Activated gamma-delta T cell treated with Interleukin-2 at 50 U/mL for 16 hours (primary cell): ENCODE measurements at regions not wholly inside any gene's neighbourhood (a gene's known extent, or its start where the extent isn't known, plus 50 kb on each side); places are given as distances from the start of the nearest gene placed in this dataset.

Source experiments
- DNase-seq: peaks from one replicate; pipeline ENCODE4 v3.0.0-alpha.2; 2020

GRCh38 chr11:116200564-116200963, 572.2 kb downstream of the BUD13 start:
- no peak for DNase-seq

DNA sequence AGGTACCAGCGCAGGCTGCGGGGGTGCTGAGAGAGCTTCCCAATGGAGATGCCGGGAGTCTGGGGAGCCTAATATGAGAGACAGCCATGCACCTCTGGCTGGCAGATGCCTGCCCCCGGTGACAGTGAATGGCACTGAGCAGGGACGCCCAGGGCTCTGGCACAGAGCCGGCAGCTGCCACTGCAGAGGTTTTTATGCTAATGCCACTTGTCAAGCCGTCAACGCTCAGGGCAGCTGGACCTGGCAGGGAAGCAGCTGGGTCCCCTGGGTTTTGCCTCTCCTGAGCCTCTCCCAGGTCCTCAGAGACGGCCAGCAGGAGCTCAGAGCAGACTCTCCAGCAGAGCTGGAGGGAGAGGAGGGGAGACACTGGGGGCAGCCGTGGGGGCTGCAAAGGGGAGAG, 573.6 kb downstream of the BUD13 start:
- DNase-seq, result no peak

- no peak for DNase-seq
Observed at GRCh38 chr11:116194156-116194904, 578.5 kb downstream of the BUD13 start.

DNA sequence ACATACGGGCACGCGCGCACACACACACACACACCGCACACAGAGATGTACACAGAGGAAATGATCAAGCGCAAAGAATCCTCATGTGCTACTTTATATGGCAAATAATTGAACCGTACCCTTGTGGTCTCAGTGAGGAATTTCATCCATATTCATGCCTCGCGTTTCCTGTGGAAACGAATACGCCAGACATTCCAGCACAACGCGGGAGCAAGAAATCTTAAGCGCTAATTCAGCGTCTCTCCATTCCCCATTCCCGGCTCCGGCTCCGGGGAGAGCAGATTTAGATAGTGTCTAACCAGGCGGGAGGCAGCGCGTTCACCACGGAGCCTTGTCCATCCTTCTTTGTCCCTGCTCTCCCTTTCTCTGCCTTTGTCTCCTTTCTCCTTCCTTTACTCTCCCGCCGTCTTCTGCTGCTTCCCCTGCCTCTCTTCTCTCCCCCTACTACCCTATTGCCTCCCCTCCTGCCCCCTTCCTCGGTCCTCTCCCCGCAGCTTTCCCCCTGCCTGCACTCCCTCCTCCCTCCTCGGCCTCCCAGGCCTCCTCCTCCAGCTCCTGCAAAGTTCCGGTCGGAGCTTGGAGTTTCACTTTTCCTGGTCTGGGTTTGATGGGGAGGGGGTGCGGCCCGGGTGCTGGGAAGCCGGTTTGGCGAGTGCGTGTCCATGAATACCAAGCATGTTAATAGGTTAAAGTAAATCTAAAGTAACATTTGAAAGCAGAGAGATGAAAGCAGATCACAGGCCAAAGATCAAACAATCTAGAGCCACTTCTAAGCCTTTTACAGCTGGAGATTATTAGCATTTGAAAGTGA, 579.3 kb downstream of the BUD13 start:
- DNase-seq, result no peak

DNA sequence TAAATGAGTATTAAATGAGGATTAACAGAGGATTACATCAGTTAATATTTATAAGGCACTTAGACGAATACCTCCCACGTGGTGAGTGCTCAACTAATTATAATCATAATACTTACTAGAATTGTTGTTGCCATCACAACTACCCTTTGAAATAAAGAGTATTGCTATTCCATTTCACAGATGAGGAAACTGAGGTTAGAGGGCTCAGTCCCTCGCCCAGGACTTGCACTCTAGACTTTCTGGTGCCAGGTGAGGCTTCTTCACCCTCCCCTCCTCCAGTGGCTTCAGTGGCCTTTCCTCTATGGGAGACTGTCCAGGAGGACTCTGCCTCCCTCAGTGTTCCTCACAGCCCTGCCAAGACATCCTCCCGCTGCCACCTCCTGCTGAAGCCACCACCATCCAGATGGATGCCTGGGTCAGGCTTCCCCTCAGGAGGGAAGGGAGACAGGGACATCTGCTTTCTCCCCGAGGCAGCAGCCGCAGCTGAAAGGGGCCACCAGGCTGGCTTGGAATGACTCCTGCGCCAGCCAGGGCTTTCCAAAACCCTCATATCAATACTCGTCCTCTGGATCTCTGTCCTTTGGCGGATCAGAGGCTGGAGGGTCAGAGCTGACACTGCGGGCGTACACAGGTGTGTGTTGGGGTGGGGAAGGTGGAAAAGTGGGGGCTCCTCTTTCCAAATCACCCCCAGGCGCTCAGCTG, 580.1 kb downstream of the BUD13 start:
- DNase-seq, result no peak

DNA sequence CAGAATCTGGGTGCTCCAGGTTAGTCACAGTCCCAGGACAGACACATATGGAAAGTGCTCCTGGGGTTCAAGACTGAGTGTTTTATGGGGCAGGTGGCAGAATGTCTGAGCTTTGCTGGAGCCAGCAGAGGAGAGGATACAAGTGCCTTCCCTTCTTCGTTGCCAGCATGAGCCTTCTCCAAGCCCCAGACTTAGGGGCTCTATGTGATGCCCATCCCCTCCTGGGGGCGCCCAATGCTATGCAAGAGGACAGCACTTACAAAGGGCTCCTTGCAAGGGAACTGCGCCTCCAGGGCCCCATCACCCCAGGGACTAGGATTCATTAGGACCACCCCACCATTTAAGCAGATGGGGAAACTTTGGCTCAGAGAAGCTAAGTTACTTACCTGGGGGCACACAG, 581.9 kb downstream of the BUD13 start:
- no peak for DNase-seq

DNA sequence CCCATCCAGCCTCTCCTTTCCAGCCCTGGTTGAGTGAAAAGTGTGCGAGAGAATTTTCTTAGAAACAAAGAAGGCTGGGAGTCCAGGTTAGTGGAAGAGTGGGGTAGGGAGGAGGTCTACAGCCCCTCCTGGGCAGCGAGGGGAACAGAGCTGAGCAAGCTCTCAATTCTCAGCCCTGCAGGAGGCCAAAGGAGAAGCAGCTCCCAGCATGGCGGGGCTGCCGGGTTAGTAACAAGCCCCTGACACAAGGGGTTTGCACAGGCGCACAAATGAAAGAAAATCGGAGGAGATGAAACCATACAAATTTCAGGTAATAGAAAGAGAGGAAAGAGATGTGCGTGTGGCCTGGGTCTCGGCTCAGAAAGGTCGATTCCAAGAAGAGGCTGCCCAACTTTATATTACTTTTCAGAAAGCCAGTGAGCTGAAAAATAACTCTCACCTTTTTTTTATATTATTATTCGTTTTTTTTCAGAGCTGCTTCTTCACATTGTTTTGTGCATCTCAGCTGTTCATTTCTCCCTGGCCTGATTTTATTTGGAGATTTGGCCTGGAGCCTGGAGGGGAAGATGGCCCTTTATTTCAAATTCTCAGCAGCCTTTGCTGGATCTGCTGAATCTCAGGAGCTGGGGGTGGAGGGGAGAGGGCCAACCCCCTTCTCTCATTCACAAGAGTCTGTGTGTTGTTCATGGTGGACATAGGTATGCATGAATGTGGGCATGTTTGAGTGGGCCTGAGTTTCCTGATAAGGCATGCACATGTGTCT, 583.2 kb downstream of the BUD13 start:
- no peak for DNase-seq

DNA sequence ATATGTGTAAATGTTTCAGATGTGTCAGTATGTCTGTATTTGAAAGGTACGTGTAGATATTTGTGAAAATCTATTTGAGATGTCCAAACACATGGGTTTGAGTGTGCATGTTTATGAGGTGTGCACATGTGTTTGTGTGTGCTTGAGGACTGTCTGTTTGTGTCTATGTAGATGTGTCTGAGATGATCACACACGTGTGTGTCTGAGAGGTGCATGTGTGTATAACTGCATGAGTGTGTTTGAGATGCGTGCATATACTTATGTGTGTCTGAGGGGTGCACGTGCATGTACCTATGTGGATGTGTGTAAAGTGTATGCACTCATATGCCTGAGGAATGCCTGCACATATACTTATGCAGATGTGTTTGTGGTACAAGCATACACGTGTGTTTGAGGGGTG, 584.4 kb downstream of the BUD13 start:
- DNase-seq, result no peak

DNA sequence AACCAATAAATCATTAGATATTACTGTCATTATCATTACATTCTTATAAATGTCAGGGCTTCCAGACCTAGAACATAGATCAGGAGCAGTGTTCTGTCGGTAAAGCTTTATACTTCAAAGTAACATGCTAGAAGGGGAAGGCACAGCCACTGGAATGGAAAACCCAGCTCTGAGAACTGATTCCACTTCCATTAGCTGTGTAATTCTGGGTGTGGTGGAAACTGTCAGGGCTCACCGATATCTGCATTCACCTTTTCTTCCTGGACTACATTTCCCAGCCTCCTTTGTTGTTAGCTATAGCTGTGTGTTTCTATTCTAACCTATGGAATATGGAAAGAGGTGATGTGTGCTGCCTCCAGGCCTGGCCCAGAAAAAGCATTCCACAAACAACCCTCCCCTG, 585.8 kb downstream of the BUD13 start:
- DNase-seq, result no peak

- no peak for DNase-seq
Observed at GRCh38 chr11:116185551-116185950, 587.2 kb downstream of the BUD13 start.

DNA sequence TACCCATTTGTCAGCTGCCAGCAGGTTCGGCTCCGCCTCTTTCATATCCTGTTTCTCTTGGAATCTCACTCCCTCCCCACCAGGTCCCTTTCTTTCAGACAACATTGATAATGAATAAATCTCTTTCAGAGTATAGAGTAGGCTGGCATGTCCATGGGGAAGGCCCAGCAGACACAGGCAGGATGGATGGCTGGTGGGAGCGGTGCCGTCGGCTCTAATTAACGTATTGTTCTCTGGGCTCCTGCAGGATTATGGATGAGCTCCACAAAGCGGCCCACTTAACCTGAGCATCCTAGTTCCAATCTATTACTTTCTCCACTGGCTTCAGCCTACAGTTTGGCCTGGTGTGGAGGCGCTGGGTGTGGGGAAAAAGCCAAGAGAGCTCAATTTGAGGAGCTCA, 588.0 kb downstream of the BUD13 start:
- no peak for DNase-seq

- DNase-seq, result no peak
Observed at GRCh38 chr11:116182356-116182966, 590.3 kb downstream of the BUD13 start.

DNA sequence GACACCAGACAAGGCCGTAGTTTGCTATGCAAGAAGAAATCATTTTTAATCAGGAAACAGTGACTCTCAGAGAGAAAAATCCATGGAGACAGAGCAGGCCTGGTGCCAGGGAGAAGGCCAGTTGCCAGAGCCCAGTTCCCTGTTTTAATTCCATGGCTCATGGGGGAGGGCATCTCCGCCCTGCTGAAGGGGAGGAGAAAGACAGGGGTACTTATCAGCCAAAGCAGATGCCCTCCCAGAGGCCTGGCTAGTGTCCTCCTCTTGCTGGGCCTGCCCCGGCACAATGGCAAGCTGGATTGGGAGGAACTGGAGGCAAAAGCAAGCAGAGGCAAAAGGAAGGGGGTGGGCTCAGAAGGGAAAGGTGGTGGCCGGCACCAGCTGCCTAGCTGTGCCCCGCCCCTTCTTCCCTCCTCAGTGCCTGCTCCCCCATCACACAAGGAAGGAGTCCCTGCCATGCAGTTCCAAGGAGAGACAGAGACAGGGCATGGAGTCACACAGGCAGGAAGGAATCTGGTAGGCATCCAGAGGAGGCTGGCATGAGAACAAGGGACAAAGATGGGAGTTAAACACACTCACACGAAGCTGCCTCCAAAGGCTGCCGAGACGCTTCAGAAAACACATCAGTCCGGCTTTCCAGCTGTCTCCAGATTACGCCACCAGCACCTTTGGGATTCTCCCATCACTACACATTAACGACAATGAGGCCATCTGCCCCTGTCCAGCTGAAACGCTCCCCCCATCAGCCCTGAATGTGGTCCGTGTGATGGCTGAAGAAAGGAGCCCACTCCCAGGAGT, 591.8 kb downstream of the BUD13 start:
- no peak for DNase-seq

DNA sequence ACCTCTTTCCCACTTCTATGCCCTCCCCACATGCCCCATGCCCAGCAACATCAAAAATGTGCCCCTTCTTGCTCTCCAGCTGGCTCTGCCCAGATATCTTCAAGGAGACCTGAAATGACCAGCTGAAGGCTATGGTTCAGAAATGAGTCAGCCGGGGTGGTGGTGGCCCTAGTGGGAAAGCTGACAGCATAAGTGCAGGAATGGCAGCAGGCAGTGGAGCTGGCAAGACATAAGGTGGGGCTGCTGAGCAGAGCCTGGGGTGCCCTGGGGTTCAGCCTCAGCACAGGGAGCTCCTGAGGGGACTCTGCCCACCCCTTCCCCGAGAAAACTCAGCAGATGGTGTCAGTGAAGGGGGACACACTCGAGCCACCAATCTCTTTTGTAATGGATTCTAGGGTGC, 593.4 kb downstream of the BUD13 start:
- no peak for DNase-seq

GRCh38 chr11:116177521-116178210, 595.1 kb downstream of the BUD13 start:
- DNase-seq, result no peak

DNA sequence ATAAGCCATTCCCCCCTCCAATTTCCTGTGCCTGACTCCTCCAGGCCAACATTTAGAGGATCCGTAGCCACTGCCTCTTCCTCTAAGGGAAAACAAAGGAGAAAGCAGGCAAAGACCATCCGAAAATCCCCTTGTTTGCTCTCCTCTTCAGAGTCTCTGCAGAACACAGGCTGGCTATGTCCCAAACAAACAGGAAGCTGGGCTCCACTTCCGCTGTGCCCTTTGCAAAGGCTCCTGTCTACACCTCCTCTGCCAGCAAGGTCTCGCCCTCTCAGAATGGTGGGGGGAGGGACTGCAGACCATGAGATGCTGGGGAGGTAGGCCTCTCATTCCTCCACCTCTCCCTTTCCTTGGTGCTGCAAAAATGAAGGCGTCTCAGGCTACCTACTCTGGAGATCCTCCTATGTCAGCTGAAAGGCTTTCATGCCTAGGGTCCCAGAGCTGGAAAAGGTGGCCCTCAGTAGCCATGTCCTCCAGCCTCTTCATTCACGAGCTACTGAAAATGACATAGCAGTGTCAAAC, 596.2 kb downstream of the BUD13 start:
- DNase-seq, result no peak

DNA sequence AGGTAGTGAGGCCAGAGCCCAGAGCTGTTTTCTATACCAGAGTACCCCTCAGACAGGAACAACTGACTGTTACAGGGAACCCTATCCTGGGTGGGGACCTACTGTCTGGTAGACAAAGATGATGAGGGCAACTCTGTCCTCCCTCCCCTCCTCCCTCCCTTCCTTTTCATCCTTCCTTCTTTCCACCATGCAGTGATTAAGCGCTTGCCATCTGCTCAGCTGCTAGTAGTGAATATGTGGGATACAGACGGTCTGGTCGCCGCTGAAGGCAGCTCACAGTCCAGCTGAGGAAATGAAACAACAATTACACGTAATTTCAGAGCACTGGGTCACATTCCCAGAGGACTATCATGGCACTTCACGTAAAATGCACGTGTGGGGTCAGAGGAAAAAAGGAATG, 597.1 kb downstream of the BUD13 start:
- no peak for DNase-seq

DNA sequence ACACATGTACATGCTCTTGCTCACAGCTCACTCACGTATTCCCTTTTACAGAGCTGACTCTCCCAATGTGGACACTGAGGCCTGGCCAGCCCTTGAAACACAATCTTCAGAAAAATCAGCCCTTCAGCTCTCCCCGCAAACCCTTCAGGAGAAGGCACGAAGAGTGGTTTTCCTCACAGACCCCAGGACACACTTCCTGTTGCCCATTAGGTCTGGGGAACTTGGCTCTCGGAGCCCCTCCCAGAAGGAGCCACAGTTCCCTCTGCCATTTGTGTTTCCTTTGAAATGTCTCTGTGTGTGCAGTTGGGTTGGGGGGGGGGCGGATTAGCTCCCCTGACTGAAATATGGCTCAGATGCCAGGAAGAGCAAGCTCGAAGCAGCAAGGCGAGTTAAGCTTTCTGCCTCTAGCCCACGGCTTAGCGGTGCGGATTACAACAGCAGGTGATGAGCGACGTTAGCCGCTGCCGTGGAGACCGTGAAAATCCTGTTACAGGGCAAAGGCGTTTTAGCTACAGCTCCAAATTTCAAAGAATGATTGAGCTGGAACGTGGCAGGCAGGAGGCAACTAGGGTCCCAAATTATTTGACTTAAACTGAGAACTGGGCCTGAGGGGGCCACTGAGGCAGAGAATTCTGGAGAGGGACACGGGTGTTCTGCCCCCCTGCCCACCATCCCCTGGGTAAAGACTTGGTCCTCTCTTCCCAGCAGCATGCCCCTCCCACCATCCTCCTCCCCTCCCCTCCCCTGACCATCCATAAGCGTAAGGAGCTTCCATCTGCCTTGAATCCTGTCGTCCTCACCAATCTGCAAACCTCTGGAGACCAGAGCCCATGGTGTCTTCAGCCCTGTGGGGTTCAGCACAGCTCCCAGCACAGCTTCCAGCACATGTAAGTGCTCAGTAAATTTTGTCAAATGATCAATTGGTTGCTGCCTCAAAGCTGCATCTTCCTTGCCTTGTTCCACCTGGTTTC, 598.6 kb downstream of the BUD13 start:
- no peak for DNase-seq

GRCh38 chr11:116173506-116173905, 599.3 kb downstream of the BUD13 start:
- DNase-seq, result no peak

- DNase-seq, result no peak
Observed at GRCh38 chr11:116172851-116173250, 599.9 kb downstream of the BUD13 start.
